ENCODE measurements at regions not wholly inside any gene's neighbourhood (a gene's known extent, or its start where the extent isn't known, plus 50 kb on each side); places are given as distances from the start of the nearest gene placed in this dataset.
"Not testable (repeated sequence)": the region's sequence is repeated elsewhere in the genome, so short reads cannot be mapped to it uniquely, and the experiment has no call there.

DNA sequence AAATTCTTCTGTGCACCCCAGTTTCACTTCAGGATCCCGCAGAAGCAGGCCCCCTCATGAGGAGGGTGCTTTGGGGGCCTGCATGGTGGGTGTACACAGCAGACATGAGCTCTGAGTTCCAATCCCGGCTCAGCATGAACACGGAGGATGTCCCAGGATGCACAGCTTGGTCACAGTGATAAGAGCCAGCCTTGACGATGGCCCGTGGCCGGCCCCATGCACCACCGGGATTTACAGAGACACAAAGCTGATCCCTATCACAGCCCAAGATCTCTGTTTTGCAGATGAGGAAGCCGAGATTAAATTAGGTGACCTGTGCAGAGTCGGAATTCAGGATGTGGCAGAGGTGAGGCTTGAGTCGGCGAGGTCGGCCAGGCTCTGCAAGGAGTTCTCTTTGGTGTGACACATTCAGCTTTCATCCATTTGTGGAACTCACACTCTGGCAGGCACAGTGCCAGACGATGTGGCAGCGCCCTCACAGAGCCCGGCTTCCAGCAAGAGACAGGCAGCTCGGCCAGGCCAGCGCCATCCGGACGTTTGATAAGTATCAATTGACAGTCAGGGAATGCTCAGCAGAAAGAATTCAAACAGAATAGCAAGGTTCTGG is 456.3 kb upstream of the MYT1L start:
- DNase-seq = no peak

DNA sequence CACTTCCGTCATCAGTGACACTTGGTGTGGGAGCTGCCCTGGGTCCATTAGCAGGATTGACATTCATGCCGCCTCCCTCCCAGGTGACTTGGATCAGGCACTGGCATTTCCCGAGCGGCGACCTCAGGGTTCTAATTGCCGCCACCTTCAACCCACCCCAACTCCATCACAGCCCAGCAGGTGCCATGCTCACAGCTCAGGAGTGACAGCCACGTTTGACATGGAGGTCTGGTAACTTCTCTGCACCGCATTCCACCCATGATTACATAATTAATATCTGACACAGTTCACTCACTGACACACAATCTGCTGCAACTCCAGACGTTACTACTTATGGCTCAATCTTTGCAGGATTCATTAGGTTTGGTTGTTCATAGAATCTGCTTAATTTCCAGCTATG is 450.9 kb upstream of the MYT1L start:
- DNase-seq = no peak

GRCh38 chr2:2779727-2780126 is 448.7 kb upstream of the MYT1L start:
- no peak for DNase-seq

DNA sequence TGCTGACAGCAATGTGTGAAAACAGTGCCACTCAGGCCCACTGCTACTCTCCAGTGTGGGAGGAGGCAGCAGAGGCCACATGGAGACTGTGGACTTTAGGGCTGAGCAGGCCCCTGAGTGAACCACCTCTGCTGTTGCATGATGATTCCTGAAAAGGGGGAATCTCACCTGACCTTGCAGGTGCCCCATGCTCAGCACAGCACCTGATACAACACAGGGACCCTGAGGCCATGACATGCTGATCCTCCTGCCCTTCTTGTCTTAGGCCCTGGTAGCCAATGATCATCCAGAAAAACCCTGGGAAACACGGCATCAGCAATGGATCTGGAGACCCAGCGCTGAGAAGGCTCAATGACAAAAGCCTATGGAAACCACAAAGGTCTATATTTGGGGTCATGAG is 446.8 kb upstream of the MYT1L start:
- DNase-seq = no peak

- DNase-seq = no peak
Observed at GRCh38 chr2:2777213-2777612, 446.1 kb upstream of the MYT1L start.

GRCh38 chr2:2775018-2775417 is 443.9 kb upstream of the MYT1L start:
- no peak for DNase-seq

DNA sequence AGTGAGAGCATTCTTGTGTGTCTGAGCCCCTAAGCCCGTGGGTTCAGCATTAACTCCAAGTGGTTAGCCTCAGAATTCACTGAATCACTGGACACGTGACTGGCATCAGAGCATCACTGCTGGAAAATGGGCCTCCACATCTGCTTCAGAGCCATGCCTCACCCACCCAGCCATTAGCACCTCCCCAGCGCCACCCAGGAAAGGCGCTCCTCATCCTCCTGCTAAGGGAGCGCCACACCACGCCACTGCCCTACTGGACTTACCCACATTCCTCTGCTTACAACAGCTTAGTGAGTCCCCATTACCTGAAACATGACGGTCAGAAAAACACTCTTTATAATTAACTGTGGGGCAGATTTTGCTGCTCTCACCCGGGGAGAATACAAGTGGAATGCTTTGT is 442.6 kb upstream of the MYT1L start:
- DNase-seq = no peak

GRCh38 chr2:2773080-2773479 is 442.0 kb upstream of the MYT1L start:
- not testable (repeated sequence) for DNase-seq

DNA sequence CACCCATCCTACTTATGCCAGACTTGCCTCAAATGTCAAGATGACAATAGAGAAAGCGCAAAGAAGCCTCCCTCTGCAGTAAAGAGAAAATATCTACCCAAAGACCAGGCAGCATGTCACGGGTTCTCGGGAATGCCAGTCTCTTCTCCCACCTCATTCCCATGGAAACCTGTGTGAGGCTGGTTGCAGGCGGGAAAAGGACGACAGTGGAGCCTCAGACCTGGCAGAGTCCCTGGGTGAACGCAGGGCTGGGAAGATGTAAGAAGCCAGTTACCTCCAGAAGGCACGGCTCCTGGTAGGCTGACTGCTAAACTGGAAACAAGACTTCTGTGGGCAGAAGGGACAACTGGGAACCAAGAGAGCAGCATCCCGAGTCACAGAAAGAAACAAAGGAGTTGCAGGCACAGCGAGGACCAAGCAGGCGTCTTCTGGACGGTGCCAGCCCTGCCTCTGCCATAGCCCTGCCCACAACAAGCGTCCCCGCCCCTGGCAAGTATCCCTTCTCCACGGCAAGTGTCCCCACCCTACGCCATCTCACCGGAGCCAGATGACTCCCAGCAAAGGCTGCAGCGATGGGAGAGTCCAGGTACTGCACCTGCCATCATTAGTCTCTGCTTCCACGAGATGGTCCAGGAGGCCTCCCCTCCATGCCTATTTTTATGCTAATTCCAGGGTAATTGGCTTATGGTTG is 440.8 kb upstream of the MYT1L start:
- DNase-seq = no peak

GRCh38 chr2:2769481-2770431 is 438.7 kb upstream of the MYT1L start:
- DNase-seq = peak; percentile 89

- no peak for DNase-seq
Observed at GRCh38 chr2:2768476-2768875, 437.4 kb upstream of the MYT1L start.

- no peak for DNase-seq
Observed at GRCh38 chr2:2767837-2768236, 436.8 kb upstream of the MYT1L start.

- no peak for DNase-seq
Observed at GRCh38 chr2:2765839-2766495, 434.9 kb upstream of the MYT1L start.

DNA sequence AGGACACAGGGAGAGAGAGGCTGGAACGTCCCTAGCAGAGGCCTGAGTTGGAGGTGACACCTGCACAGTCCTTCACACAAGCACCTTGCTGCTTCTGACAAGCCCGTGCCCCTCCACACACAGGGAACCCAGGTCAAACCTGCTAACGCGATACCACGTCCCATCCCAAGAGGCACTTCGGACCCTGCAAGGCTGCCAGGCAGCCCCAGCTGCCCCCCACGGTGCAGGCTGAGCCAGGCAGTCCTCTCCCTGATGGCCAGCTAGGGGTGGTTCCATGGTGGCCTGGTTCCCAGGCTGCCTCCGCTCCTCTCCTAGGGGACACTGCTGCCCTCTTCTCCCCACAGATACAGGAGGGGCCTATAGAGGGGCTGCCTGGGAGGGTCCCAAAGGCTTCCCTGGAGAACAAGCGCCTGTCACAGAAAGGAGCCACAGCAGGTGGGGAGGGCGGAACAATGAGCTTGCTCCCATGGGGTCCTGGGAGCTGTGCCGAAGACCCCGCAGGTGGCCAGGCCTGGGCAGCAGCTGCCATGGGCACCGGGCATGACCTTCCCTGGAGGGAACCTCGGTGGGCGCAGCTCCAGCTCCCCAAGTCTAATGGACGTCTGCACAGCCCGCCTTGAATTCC is 434.2 kb upstream of the MYT1L start:
- no peak for DNase-seq

- no peak for DNase-seq
Observed at GRCh38 chr2:2764739-2765138, 433.7 kb upstream of the MYT1L start.

DNA sequence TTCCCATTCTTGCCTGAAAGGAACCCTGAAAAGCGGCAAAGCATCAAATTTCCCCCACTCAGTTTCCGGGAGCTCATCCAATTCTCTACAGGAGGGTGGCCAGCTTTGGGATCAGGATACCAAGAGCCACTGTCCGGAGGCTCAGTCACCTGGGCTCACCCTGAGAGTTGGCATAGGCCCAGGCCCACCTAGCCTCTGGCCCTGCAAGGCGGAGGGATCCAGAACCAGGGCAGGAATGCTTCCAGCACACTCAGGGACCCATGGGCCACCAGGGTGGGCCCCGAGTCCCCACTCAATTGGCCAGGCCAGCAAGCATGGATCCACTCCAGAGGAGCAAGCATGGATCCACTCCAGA is 432.9 kb upstream of the MYT1L start:
- no peak for DNase-seq

DNA sequence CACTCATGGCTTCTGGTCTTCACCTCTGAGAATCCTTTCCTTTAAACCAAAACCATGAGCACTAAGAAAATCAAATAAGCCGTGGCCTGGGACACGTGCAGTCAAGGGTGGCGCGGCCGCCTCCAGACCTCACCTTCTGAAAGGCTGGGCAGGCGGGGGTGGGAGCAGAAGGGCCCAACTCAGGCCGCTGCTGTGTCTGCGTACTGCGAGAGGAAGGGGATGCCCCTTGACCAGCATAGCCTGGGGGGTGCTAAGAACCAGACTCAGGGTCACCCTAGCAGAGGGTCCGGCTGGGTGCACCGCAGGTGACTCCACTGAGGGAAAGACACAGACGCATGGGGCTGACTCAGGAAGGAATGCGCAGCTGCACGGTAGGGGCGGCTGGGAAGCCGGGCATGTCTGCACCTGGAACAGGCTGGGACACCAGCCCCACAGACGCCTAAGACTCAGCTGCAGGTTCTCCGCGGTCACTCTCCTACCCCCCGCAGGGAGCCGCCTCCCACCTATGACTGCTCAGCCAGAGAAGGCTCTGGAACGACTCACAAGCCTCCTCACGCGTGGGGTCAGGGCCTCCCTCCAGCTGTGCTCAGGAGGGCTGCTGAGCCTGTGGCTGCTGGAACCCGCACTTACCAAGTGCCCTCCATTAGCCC is 432.4 kb upstream of the MYT1L start:
- DNase-seq = peak; percentile 36

- peak; percentile 66 for DNase-seq
Observed at GRCh38 chr2:2762913-2763312, 431.8 kb upstream of the MYT1L start.

GRCh38 chr2:2762166-2762908 is 431.3 kb upstream of the MYT1L start:
- DNase-seq = peak; percentile 29

DNA sequence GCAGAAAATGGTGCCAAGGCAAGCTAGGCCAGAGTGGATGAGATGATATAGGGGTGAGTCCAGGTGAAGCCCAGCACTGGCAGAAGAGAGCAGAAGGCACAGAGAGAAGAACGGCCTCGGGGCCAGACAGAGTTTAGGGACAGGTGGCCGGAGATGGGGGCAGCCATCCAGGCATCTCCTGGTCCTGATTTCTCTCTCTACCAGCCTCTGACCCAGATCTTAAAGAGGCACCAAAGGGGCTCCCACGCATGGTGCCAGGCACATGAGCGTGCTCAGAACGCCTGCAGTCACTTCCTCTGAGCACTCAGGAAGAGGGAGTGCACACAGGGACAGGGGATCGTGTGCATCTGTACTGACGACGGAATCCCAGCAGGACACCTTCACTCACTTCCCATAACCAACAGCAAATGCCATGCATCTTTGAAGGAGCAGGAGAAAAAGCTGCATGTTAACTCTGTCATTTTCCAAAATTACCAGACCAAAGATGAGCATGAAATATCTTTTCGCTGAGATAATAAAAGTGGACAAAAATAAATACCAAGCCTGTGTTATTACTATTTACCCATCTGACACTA is 427.8 kb upstream of the MYT1L start:
- no peak for DNase-seq

- DNase-seq = no peak
Observed at GRCh38 chr2:2757764-2758163, 426.7 kb upstream of the MYT1L start.

All from retina (tissue), 1 donor.